GM12892 (cell line): ENCODE measurements at regions not wholly inside any gene's neighbourhood (a gene's known extent, or its start where the extent isn't known, plus 50 kb on each side); places are given as distances from the start of the nearest gene placed in this dataset.

Experiments
- POLR2A ChIP-seq: IDR thresholded peaks from 2 replicates; pipeline ENCODE4 v1.6.1; 2011; ENCODE audit warnings: low read depth, low read length, control low read depth
- TAF1 ChIP-seq: IDR thresholded peaks from 2 replicates; pipeline ENCODE4 v1.6.1; 2011; ENCODE audit warnings: low read depth, mild to moderate bottlenecking, control low read depth, low read length, borderline replicate concordance

GRCh38 chr3:73883497-73883896 is 258.8 kb upstream of the PDZRN3 start:
- TF ChIP-seq TAF1 = no peak
- no peak for TF ChIP-seq POLR2A
